IPS DF 4.7 (cell line): ENCODE measurements at regions not wholly inside any gene's neighbourhood (a gene's known extent, or its start where the extent isn't known, plus 50 kb on each side); places are given as distances from the start of the nearest gene placed in this dataset.
"Not testable (repeated sequence)": the region's sequence is repeated elsewhere in the genome, so short reads cannot be mapped to it uniquely, and the experiment has no call there.

ENCODE experiments used
- DNase-seq: peaks from one replicate; pipeline ENCODE4 v3.0.0-alpha.2; 2013; ENCODE audit warnings: low spot score; ENCODE audit errors: extremely low read depth

- no peak for DNase-seq
Measured at GRCh38 chr3:43236008-43236407, 50.3 kb upstream of the SNRK start.

GRCh38 chr3:43233062-43233461 lies 53.3 kb upstream of the SNRK start:
- no peak for DNase-seq

GRCh38 chr3:43231276-43232000 lies 54.9 kb upstream of the SNRK start:
- no peak for DNase-seq

GRCh38 chr3:43229865-43230264 lies 56.5 kb upstream of the SNRK start:
- DNase-seq, result not testable (repeated sequence)

- not testable (repeated sequence) for DNase-seq
Measured at GRCh38 chr3:43227685-43228084, 58.7 kb upstream of the SNRK start.

- no peak for DNase-seq
Measured at GRCh38 chr3:43224405-43225073, 61.8 kb upstream of the SNRK start.

GRCh38 chr3:43223670-43224364 lies 62.5 kb upstream of the SNRK start:
- DNase-seq, result no peak

- DNase-seq, result no peak
Measured at GRCh38 chr3:43222590-43222989, 63.8 kb upstream of the SNRK start.

- DNase-seq, result no peak
Measured at GRCh38 chr3:43221076-43221475, 65.3 kb upstream of the SNRK start.

GRCh38 chr3:43219616-43220015 lies 66.7 kb upstream of the SNRK start:
- DNase-seq, result no peak

GRCh38 chr3:43218921-43219320 lies 67.4 kb upstream of the SNRK start:
- no peak for DNase-seq

- DNase-seq, result no peak
Measured at GRCh38 chr3:43218156-43218555, 68.2 kb upstream of the SNRK start.

- DNase-seq, result no peak
Measured at GRCh38 chr3:43217633-43218032, 68.7 kb upstream of the SNRK start.

- no peak for DNase-seq
Measured at GRCh38 chr3:43217206-43217605, 69.1 kb upstream of the SNRK start.

GRCh38 chr3:43215663-43216275 lies 70.6 kb upstream of the SNRK start:
- DNase-seq, result no peak

- no peak for DNase-seq
Measured at GRCh38 chr3:43215138-43215537, 71.2 kb upstream of the SNRK start.

- DNase-seq, result no peak
Measured at GRCh38 chr3:43214616-43215015, 71.7 kb upstream of the SNRK start.

GRCh38 chr3:43213631-43214030 lies 72.7 kb upstream of the SNRK start:
- DNase-seq, result no peak

GRCh38 chr3:43212914-43213611 lies 73.3 kb upstream of the SNRK start:
- no peak for DNase-seq

GRCh38 chr3:43211681-43212080 lies 74.7 kb upstream of the SNRK start:
- no peak for DNase-seq
